T-cell (primary cell): ENCODE measurements at regions not wholly inside any gene's neighbourhood (a gene's known extent, or its start where the extent isn't known, plus 50 kb on each side); places are given as distances from the start of the nearest gene placed in this dataset.

Experiments
- ATAC-seq, 4 experiments: fragments of 200-7000 bp in 3 of 4; fragments of 150-1000 bp in 1 of 4; cut with Tn5 transposase; replicated peaks in 1 of 4; 1 replicate in 3 of 4; 2 replicates in 1 of 4; pipeline ENCODE4 v1.10.0; 2021; ENCODE audit warnings: moderate library complexity in 3 of 4, mild to moderate bottlenecking in 2 of 4, moderate number of reproducible peaks in 1 of 4
- CTCF ChIA-PET, 2 donors: fragments of 300-600 bp; sonication (Branson Sonifier 250); formaldehyde crosslinking; loops; one replicate each; lab custom pipeline; 2022; ENCODE audit warnings: antibody characterized with exemption in 2 of 2; lab: Charles Lee
- POLR2A ChIA-PET, 2 donors: fragments of 300-600 bp; sonication (Branson Sonifier 250); formaldehyde crosslinking; loops; one replicate each; lab custom pipeline; 2022; ENCODE audit warnings: antibody characterized with exemption in 2 of 2; lab: Charles Lee
- DNase-seq, 35 experiments: peaks; one replicate each; pipeline versions ENCODE4 v3.0.0 to v3.0.0-alpha.2; 2013 to 2023
- H3K27ac ChIP-seq: one replicate; pipeline ENCODE4 v1.5.1; 2013; ENCODE audit warnings: low read length
- H3K27me3 ChIP-seq, 2 experiments: replicated peaks in 1 of 2; 1 replicate in 1 of 2; 2 replicates in 1 of 2; pipeline versions ENCODE4 v1.6.1 to v1.7.0; 2013; ENCODE audit warnings: low read length in 1 of 2, mixed read lengths in 1 of 2; ENCODE audit not compliant: control insufficient read depth in 2 of 2, insufficient read depth in 2 of 2; ENCODE audit errors: extremely low read depth in 1 of 2
- H3K36me3 ChIP-seq, 2 donors: 1 replicate in 1 of 2; 2 replicates in 1 of 2; pipeline versions ENCODE4 v1.6.1 to v1.7.0; 2013; ENCODE audit warnings: low read length in 1 of 2; ENCODE audit not compliant: control insufficient read depth in 2 of 2, insufficient read depth in 1 of 2; ENCODE audit errors: extremely low read depth in 1 of 2
- H3K4me1 ChIP-seq, 2 experiments: 1 replicate in 1 of 2; 2 replicates in 1 of 2; pipeline versions ENCODE4 v1.6.1 to v1.7.0; 2013; ENCODE audit warnings: low read length in 2 of 2, mixed read lengths in 1 of 2; ENCODE audit not compliant: insufficient read depth in 2 of 2, control insufficient read depth in 1 of 2; ENCODE audit errors: extremely low read depth in 1 of 2
- H3K4me3 ChIP-seq, 2 donors: 1 replicate in 1 of 2; 2 replicates in 1 of 2; pipeline versions ENCODE4 v1.5.1 to v1.7.0; 2013; ENCODE audit warnings: mild to moderate bottlenecking in 2 of 2, low read length in 1 of 2, moderate library complexity in 1 of 2; ENCODE audit not compliant: control insufficient read depth in 1 of 2; ENCODE audit errors: extremely low read depth in 1 of 2
- H3K9me3 ChIP-seq: 2 replicates; pipeline ENCODE4 v1.7.0; 2013
- H3K27ac Mint-ChIP-seq, 2 donors: one replicate each; pipeline ENCODE4 v1.8.0; 2020 to 2021; ENCODE audit warnings: mild to moderate bottlenecking in 2 of 2, mixed read lengths in 2 of 2
- H3K27me3 Mint-ChIP-seq, 2 donors: one replicate each; pipeline ENCODE4 v1.8.0; 2021 to 2022; ENCODE audit warnings: mixed read lengths in 2 of 2
- H3K36me3 Mint-ChIP-seq: one replicate; pipeline ENCODE4 v1.8.0; 2021; ENCODE audit warnings: mixed read lengths
- H3K4me1 Mint-ChIP-seq, 3 donors: one replicate each; pipeline ENCODE4 v1.8.0; 2020 to 2022; ENCODE audit warnings: mixed read lengths in 3 of 3, mild to moderate bottlenecking in 1 of 3
- H3K4me3 Mint-ChIP-seq, 3 donors: one replicate each; pipeline ENCODE4 v1.8.0; 2020 to 2022; ENCODE audit warnings: mild to moderate bottlenecking in 3 of 3, mixed read lengths in 3 of 3, moderate library complexity in 3 of 3
- H3K9me3 Mint-ChIP-seq, 3 donors: one replicate each; pipeline ENCODE4 v1.8.0; 2020 to 2022; ENCODE audit warnings: mixed read lengths in 3 of 3
- WGBS: methylation state at CpG from one replicate; pipeline ENCODE4 v1.1.5; 2013; ENCODE audit warnings: missing lambda C conversion rate; ENCODE audit not compliant: insufficient coverage; 5-methylcytosine and 5-hydroxymethylcytosine counted together

GRCh38 chr6:4189249-4189648 lies 53.9 kb upstream of the ECI2 start:
- no peak overlapping the region for H3K27ac Mint-ChIP-seq
- no peak overlapping the region for H3K4me3 Mint-ChIP-seq
- no peaks in the 10 kb centered on the region for H3K4me1 ChIP-seq
- no peaks in the 10 kb centered on the region for H3K9me3 ChIP-seq
- DNase-seq (no peak), ATAC-seq (no peak)
- WGBS = 83% methylated on average over 7 of the region's 10 CpGs
- peaks cover 0 to 7% of the 10 kb centered on the region in 2 experiments for H3K27me3 ChIP-seq
- no peak overlapping the region for H3K27ac ChIP-seq
- H3K9me3 Mint-ChIP-seq = no peaks in the 10 kb centered on the region
- no peak overlapping the region for H3K4me3 ChIP-seq
- H3K36me3 Mint-ChIP-seq = no peaks in the 10 kb centered on the region
- POLR2A ChIA-PET = no interaction called here
- CTCF ChIA-PET = interaction anchor here in 1 of 2 donors (0.9 kb wide), 1 partner anchor 30 kb away, joined by 3 read pairs; no protein-coding TSS in a partner anchor
- no peaks in the 10 kb centered on the region for H3K4me1 Mint-ChIP-seq
- no peaks in the 10 kb centered on the region for H3K36me3 ChIP-seq
- H3K27me3 Mint-ChIP-seq = peaks cover 7 to 9% of the 10 kb centered on the region in 2 donors

- Mint-ChIP-seq H3K9me3 (no peaks in the 10 kb centered on the region), H3K4me1 (no peaks in the 10 kb centered on the region), H3K27ac (no peak overlapping the region), H3K4me3 (no peak overlapping the region), H3K36me3 (no peaks in the 10 kb centered on the region), H3K27me3 (peaks cover 7 to 9% of the 10 kb centered on the region in 2 donors)
- Histone ChIP-seq H3K36me3 (no peaks in the 10 kb centered on the region), H3K27ac (no peak overlapping the region), H3K9me3 (no peaks in the 10 kb centered on the region), H3K4me1 (no peaks in the 10 kb centered on the region), H3K4me3 (no peak overlapping the region), H3K27me3 (peaks cover 0 to 7% of the 10 kb centered on the region in 2 experiments)
- no peak for DNase-seq
- ChIA-PET CTCF (no interaction called here), POLR2A (no interaction called here)
- no peak for ATAC-seq
- WGBS = 95% methylated on average over 21 of the region's 25 CpGs
These were observed 53.4 kb upstream of the ECI2 start for GRCh38 chr6:4188801-4189200.

- H3K4me3 ChIP-seq = no peak overlapping the region
- H3K4me1 Mint-ChIP-seq = no peaks in the 10 kb centered on the region
- H3K36me3 Mint-ChIP-seq = no peaks in the 10 kb centered on the region
- H3K36me3 ChIP-seq = no peaks in the 10 kb centered on the region
- 73% methylated on average over 2 of the region's 2 CpGs for WGBS
- POLR2A ChIA-PET = interaction anchor here in 1 of 2 donors (0.7 kb wide), 1 partner anchor 665 kb away, joined by 3 read pairs; no protein-coding TSS in a partner anchor
- H3K27ac Mint-ChIP-seq = no peak overlapping the region
- H3K4me3 Mint-ChIP-seq = no peak overlapping the region
- no peaks in the 10 kb centered on the region for H3K9me3 ChIP-seq
- H3K27me3 Mint-ChIP-seq = peaks cover 7% of the 10 kb centered on the region in 2 donors
- H3K4me1 ChIP-seq = no peaks in the 10 kb centered on the region
- CTCF ChIA-PET = interaction anchor here in 1 of 2 donors (0.5 kb wide), 1 partner anchor 823 kb away, joined by 3 read pairs; no protein-coding TSS in a partner anchor
- DNase-seq (no peak), ATAC-seq (no peak)
- H3K27ac ChIP-seq = no peak overlapping the region
- no peaks in the 10 kb centered on the region for H3K9me3 Mint-ChIP-seq
- peaks cover 0 to 7% of the 10 kb centered on the region in 2 experiments for H3K27me3 ChIP-seq
These were observed 52.1 kb upstream of the ECI2 start for GRCh38 chr6:4187480-4187879.

- ATAC-seq = no peak
- no peaks in the 10 kb centered on the region for H3K36me3 Mint-ChIP-seq
These were observed 51.0 kb upstream of the ECI2 start for GRCh38 chr6:4186385-4186784.

GRCh38 chr6:4185846-4186245 lies 50.5 kb upstream of the ECI2 start:
- Histone ChIP-seq H3K36me3 (no peaks in the 10 kb centered on the region), H3K27me3 (peaks cover 0 to 3% of the 10 kb centered on the region in 2 experiments), H3K27ac (no peak overlapping the region), H3K4me1 (no peaks in the 10 kb centered on the region), H3K9me3 (no peaks in the 10 kb centered on the region), H3K4me3 (no peak overlapping the region)
- WGBS = 60% methylated on average over 1 of the region's 2 CpGs
- no peak overlapping the region for H3K4me3 Mint-ChIP-seq
- no peaks in the 10 kb centered on the region for H3K36me3 Mint-ChIP-seq
- no peaks in the 10 kb centered on the region for H3K9me3 Mint-ChIP-seq
- no peak for ATAC-seq
- no peaks in the 10 kb centered on the region for H3K4me1 Mint-ChIP-seq
- ChIA-PET POLR2A (no interaction called here), CTCF (no interaction called here)
- peaks cover 7% of the 10 kb centered on the region in 2 donors for H3K27me3 Mint-ChIP-seq
- no peak overlapping the region for H3K27ac Mint-ChIP-seq
- DNase-seq = no peak

More at GRCh38 chr6:4186385-4186784, 51.0 kb upstream of the ECI2 start:
- Mint-ChIP-seq H3K9me3 (no peaks in the 10 kb centered on the region), H3K4me1 (no peaks in the 10 kb centered on the region), H3K4me3 (no peak overlapping the region), H3K27me3 (peaks cover 7% of the 10 kb centered on the region in 2 donors), H3K27ac (no peak overlapping the region)
- Histone ChIP-seq H3K4me1 (no peaks in the 10 kb centered on the region), H3K36me3 (no peaks in the 10 kb centered on the region), H3K27ac (no peak overlapping the region), H3K4me3 (no peak overlapping the region), H3K9me3 (no peaks in the 10 kb centered on the region), H3K27me3 (peaks cover 0 to 5% of the 10 kb centered on the region in 2 experiments)
- 100% methylated on average over 4 of the region's 4 CpGs for WGBS
- DNase-seq = no peak
- CTCF ChIA-PET = no interaction called here
- POLR2A ChIA-PET = no interaction called here

GRCh38 chr6:4185419-4185818 lies 50.0 kb upstream of the ECI2 start:
- Histone ChIP-seq H3K4me3 (no peak overlapping the region), H3K27ac (no peak overlapping the region), H3K36me3 (no peaks in the 10 kb centered on the region), H3K27me3 (peaks cover 0 to 3% of the 10 kb centered on the region in 2 experiments), H3K9me3 (no peaks in the 10 kb centered on the region), H3K4me1 (no peaks in the 10 kb centered on the region)
- no peak overlapping the region for H3K27ac Mint-ChIP-seq
- H3K9me3 Mint-ChIP-seq = no peaks in the 10 kb centered on the region
- no peak overlapping the region for H3K4me3 Mint-ChIP-seq
- no peaks in the 10 kb centered on the region for H3K4me1 Mint-ChIP-seq
- H3K36me3 Mint-ChIP-seq = no peaks in the 10 kb centered on the region
- 45% methylated on average over 3 of the region's 5 CpGs for WGBS
- ChIA-PET CTCF (no interaction called here), POLR2A (no interaction called here)
- ATAC-seq = no peak
- no peak for DNase-seq
- peaks cover 7% of the 10 kb centered on the region in 2 donors for H3K27me3 Mint-ChIP-seq
